ENCODE measurements at regions not wholly inside any gene's neighbourhood (a gene's known extent, or its start where the extent isn't known, plus 50 kb on each side); places are given as distances from the start of the nearest gene placed in this dataset.

DNA sequence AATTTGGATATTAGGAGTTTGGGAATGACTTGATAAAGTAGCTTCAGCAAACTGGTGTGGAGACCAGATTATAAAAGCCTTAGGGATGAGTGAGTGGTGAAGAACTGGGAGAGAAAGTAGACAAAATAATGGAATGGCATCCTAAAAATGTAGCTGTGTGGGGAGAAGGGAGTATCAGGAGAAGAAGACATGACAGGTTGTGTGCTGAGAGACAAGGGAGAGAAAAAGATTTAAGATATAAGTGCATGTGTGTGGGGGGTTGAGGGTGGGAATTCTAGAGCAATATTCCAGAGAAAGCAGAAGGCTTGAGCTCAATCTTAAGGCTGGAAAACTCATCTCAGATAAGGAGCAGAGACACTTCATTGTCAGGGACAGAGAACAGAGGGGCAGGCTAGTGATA lies 159.5 kb downstream of the HNMT start:
- no peak for TF ChIP-seq GATA2 (IDR thresholded peaks at IDR 0.05; ENCODE audit: low read depth, low read length)
- no peak for TF ChIP-seq GATA3 (IDR thresholded peaks at IDR 0.05; ENCODE audit: low read depth, low read length)

DNA sequence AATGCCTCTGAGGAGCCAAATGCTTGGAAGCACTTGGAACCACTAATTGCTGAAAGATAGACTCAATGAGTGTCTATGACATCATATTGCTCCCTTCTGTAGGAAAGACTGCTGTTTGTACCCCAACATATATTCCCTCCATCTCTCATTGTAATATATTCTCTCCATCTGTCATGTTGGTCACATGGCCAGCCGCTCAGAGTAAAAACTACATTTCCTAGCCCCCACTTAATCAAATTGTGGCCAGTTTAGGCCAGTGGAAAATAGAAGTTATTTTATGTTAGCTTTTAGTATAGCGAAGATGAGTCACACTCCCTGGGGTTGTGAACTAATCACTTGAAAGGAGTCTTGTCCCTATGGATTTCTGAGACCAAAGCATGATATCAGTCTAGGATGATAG lies 160.2 kb downstream of the HNMT start:
- TF ChIP-seq GATA3 (IDR thresholded peaks at IDR 0.05; ENCODE audit: low read depth, low read length), result no peak
- no peak for TF ChIP-seq GATA2 (IDR thresholded peaks at IDR 0.05; ENCODE audit: low read depth, low read length)

DNA sequence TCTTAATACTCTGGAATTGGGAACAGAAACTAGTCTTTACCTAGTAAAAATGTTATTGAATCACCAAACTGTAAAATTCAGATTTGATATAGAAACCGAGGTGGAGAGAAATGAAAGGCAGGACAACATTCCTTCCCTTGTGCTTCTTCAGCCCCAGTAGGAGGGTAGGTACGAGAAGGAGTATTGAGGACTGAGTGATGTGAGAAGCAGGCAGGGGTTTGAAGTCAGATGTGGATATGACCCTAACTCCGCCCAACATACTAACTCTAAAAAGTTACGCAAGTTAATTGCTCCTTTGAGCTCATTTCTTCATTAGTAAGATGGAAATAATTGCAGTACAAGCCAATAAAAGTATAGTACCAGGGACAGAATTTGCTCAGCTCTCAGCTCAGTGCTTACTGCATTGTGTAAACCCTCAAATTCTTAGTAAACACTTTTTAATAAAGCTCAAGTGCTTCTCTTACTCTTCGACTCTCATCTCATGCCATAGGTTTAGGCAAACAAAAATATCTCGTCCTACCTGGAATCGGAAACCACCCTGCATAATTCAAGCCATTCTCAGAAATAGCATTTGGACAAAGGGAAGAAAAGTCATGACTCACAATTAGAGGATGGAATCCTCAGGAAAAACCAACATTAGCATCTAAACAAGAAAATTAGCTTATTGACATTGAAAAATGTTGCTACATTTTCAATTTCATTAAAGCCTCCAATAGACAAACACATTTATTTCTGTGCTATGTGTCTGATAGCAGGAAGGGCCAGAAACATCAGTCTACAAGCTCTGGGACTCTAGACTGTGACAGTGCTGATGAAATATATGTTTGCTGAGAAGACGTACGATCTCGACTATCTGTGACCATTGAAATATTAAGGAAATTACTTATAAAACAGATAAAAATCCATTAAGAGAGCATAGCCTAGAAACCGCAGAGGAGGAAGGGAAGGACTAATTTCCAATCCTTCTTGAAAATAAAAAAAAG lies 161.3 kb downstream of the HNMT start:
- no peak for TF ChIP-seq GATA2 (IDR thresholded peaks at IDR 0.05; ENCODE audit: low read depth, low read length)
- no peak for TF ChIP-seq GATA3 (IDR thresholded peaks at IDR 0.05; ENCODE audit: low read depth, low read length)

DNA sequence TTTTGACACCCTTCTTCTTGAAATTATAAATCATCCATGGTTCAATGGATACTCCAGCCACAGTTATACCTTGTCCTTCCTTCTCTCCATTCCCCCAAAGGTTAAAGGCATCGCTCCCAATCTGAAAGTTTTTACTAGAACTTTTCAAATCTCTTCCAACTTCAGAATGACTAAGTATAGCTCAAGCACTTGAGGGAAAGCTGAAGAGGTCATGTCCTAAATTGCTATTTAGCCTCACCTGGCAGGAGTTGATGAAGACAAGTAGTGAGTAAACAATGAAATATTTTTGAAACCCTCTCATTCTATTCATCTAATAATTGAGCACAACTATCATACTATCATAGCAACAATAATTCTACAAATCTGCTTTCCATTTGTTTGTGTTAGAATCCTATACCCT lies 167.8 kb downstream of the HNMT start:
- TF ChIP-seq GATA3 (IDR thresholded peaks at IDR 0.05; ENCODE audit: low read depth, low read length) (no peak), GATA2 (IDR thresholded peaks at IDR 0.05; ENCODE audit: low read depth, low read length) (no peak)

DNA sequence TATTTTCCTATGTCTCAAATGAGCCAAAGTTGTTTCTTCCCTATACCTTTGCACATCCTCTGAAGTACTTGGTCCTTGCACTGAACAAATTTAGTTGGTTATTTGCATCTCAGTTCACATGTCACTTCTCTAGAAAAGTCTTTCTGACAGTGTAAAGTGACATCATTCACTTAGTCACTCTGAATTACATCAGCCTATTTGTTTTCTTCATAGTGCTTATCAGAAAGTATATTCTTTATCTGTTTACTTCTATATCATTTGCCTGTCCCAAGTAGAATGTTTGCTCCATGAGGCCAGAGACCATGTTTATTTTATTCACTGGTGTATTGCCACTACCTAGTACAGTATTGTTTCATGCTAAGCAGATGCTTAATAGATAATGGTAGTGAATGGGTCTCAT lies 173.7 kb downstream of the HNMT start:
- TF ChIP-seq GATA2 (IDR thresholded peaks at IDR 0.05; ENCODE audit: low read depth, low read length) (no peak), GATA3 (IDR thresholded peaks at IDR 0.05; ENCODE audit: low read depth, low read length) (no peak)

DNA sequence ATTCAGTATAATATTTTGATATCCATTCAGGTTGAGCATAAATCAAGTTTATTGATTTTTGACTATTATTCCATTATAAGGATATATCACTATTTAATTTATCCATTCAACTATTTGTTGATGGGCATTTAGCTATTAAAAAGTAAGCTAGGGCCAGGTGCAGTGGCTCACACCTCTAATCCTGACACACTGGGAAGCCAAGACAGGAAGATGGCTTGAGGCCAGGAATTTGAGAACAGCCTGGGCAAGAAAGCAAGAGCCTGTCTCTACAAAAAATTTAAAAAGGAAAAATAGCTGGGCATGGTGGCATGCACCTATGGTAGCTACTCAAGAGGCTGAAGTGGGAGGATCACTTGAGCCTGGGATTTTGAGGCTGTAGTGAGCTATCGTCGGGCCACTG lies 183.5 kb downstream of the HNMT start:
- TF ChIP-seq GATA3 (IDR thresholded peaks at IDR 0.05; ENCODE audit: low read depth, low read length), result no peak
- no peak for TF ChIP-seq GATA2 (IDR thresholded peaks at IDR 0.05; ENCODE audit: low read depth, low read length)

DNA sequence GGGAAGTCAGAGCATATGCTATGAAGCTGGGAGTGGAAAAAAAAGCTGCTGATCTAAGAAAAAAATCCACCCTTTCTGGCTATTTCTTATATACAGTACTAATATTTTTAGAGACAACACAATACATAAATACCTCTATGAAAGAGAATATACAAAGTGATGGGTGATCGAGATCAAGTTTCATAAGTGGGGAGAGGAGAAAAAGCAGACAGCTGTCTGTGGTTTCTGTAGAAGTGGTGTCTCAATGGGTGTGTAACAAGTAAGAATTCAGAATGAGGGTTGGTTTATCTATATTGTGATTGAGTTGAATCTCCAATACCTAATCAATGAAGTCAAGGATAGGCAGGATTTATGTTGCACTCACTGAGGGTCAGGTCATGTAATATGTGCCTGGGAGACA lies 191.0 kb downstream of the HNMT start:
- TF ChIP-seq GATA3 (IDR thresholded peaks at IDR 0.05; ENCODE audit: low read depth, low read length), result no peak
- no peak for TF ChIP-seq GATA2 (IDR thresholded peaks at IDR 0.05; ENCODE audit: low read depth, low read length)

DNA sequence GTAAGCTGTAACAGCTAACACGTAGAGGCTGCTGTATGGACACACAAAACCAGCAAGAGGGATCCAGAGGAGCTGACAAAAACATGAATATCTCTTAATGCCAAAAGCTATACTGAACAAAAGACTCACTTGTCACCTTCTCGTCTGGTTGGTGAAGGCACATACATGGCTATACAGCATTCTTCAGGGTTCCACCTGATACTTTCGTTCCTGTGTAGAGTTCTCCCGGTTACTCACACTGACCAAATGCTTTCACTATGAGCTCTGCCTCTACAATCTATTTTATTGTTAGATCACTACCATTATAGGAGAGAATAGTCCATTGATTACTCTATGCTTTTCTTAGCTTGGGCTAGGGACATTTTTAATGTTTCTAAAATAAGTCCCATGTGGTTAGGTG lies 193.1 kb downstream of the HNMT start:
- no peak for TF ChIP-seq GATA2 (IDR thresholded peaks at IDR 0.05; ENCODE audit: low read depth, low read length)
- no peak for TF ChIP-seq GATA3 (IDR thresholded peaks at IDR 0.05; ENCODE audit: low read depth, low read length)

DNA sequence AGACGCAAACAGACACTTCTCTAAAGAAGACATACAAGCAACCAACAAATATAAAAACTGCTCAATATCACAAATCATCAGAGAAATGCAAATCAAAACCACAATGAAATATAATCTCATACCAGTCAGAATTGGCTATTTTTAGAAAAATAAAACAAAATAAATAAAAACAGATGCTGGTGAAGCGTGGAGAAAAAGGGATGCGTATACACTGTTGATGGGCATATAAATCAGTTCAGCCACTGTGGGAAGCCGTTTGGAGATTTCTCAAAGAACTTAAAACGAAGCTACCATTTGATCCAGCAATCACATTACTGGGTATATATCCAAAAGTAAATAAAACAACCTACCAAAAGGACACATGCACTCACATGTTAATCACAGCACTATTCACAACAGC lies 206.2 kb downstream of the HNMT start:
- TF ChIP-seq GATA3 (IDR thresholded peaks at IDR 0.05; ENCODE audit: low read depth, low read length) (no peak), GATA2 (IDR thresholded peaks at IDR 0.05; ENCODE audit: low read depth, low read length) (no peak)

DNA sequence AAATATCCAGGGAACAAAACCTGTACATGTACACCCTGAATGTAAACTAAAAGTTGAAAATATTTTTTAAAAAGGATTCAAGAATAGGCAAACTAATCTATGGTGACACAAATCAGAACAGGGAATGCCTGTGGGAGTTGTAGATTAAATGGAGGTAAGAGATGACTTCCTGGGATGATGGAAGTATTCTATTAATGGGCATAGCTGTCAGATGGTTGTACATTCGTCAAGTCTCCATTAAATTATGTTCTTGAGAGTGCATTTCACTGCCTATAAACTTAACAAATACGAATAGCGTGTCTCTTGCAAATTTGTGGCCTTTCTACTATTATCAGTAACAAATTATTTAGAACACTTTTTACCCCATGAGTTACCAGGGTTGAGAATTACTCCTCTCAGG lies 207.0 kb downstream of the HNMT start:
- no peak for TF ChIP-seq GATA2 (IDR thresholded peaks at IDR 0.05; ENCODE audit: low read depth, low read length)
- no peak for TF ChIP-seq GATA3 (IDR thresholded peaks at IDR 0.05; ENCODE audit: low read depth, low read length)

DNA sequence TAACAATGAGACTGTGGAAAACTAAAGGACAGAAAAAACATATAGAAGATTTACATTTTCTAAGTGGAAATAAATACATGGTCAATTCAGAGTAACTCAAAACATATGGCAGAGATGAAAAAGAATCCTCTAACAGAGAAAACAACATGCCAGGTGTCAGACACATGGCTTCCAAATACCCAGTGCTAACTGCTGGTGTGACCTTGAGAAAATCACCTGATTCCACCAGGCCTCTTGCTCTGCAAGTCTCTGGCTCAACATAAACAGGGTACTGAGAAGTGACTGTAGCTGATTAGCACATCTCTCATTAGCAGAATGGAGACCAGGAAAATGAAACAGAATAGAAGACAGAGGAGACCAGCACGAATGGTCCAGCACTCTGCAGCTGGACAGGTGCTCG lies 210.8 kb downstream of the HNMT start:
- TF ChIP-seq GATA2 (IDR thresholded peaks at IDR 0.05; ENCODE audit: low read depth, low read length) (no peak), GATA3 (IDR thresholded peaks at IDR 0.05; ENCODE audit: low read depth, low read length) (no peak)

DNA sequence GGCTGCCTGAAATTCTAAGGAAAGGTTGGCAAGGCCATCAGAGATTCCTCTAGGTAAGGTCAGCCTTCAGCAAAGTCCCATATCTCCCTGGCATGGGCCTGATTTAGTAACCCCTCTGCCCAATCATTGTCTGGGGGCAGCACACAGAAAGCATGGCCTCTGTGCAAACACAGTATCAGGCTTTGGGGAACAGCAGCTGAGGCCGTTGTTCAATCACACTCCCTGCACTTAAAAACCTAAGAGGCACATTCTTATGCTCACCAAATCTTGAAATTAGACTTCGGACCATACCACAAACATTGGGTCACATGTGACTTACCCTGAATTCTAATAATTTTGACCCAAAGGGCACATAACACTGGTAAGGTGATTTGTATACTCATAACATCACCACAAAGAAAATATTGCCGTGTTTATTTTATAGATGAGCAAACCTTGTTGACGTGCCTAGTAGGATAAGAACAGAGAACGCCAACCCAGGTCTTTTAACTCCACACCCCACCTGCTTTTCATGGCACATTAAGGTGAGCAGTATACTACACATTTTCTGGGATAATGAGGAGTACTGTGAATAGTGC lies 212.7 kb downstream of the HNMT start:
- no peak for TF ChIP-seq GATA2 (IDR thresholded peaks at IDR 0.05; ENCODE audit: low read depth, low read length)
- no peak for TF ChIP-seq GATA3 (IDR thresholded peaks at IDR 0.05; ENCODE audit: low read depth, low read length)

DNA sequence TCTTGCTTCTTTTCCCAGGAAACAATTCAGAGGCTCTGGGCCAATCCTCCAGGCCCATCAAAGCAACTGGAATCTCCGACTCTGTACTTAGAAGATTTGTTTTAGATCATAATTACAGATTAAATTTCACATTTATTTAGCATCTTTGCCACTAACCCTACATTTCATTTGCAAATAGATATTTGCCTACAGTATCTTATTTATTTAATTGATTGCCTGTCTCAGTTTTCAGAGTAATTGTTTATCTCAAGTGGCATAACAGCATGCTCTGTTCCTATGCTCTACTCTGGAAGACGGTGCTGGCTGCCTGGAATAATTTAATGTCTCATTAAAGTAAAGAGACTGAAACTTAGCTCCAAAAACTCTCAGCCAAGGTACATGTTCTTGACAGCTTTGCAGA lies 213.4 kb downstream of the HNMT start:
- TF ChIP-seq GATA2 (IDR thresholded peaks at IDR 0.05; ENCODE audit: low read depth, low read length) (no peak), GATA3 (IDR thresholded peaks at IDR 0.05; ENCODE audit: low read depth, low read length) (no peak)

DNA sequence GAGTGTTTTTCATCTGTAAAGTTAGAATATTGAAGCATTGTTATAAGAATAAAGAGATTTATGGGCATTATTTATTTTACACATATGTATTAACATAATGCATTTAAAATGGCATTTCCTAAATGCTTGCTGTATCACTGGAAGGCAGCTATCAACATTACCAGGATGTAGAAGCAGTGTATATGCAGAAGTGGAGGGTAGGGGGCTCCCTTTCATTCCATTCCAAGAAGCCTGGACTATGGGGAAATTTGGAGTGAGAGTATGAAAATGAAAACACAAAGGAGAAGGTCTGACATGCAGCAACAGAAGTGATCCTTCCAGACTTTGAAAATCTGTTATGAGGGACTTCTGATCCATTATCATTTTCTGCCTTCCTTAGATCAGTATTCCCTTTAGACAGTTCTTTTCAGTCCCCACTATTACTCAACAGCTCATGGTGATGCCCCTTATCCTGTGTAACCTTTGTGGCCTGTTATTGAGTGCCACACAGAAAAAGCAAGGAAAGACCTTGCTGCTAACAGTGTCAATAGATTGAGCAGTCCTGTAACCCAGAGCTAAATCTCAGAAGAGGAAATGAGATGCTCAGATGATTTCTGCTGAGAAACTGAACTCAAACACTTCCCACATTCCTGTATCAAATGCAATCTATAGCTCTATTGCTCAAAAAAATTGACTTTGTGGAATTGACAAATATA lies 216.6 kb downstream of the HNMT start:
- TF ChIP-seq GATA2 (IDR thresholded peaks at IDR 0.05; ENCODE audit: low read depth, low read length), result no peak
- no peak for TF ChIP-seq GATA3 (IDR thresholded peaks at IDR 0.05; ENCODE audit: low read depth, low read length)
